CD4-positive, alpha-beta T cell treated with Interleukin-21 for 1 hour (primary cell): ENCODE measurements at regions not wholly inside any gene's neighbourhood (a gene's known extent, or its start where the extent isn't known, plus 50 kb on each side); places are given as distances from the start of the nearest gene placed in this dataset.
"Not testable (repeated sequence)": the region's sequence is repeated elsewhere in the genome, so short reads cannot be mapped to it uniquely, and the experiment has no call there.

Experiments
- DNase-seq: peaks from one replicate; pipeline ENCODE4 v3.0.0-alpha.2; 2020

GRCh38 chr4:141464366-141464765 lies 172.0 kb upstream of the IL15 start:
- DNase-seq = no peak

- DNase-seq = no peak
These were observed 171.2 kb upstream of the IL15 start for GRCh38 chr4:141465171-141465570.

- DNase-seq = no peak
These were observed 169.2 kb upstream of the IL15 start for GRCh38 chr4:141467225-141467624.

DNA sequence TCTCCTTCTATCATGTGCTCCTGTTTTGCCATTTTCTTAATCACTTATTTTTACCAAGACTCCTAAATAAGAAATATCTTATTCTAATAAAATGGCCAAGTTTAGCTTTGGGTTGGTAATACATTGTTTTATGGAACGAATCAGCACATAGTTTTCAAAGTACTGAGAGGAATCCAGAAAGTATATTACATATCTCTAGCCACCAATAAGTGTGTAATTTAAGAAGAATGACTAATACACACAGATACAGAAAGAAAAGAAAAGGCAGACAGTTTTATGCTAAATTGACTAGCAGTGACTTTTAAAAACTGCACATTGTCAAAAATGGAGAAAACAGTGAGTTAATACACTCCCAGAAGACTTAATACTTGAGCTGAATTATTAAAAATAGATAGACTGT lies 167.0 kb upstream of the IL15 start:
- DNase-seq = no peak

DNA sequence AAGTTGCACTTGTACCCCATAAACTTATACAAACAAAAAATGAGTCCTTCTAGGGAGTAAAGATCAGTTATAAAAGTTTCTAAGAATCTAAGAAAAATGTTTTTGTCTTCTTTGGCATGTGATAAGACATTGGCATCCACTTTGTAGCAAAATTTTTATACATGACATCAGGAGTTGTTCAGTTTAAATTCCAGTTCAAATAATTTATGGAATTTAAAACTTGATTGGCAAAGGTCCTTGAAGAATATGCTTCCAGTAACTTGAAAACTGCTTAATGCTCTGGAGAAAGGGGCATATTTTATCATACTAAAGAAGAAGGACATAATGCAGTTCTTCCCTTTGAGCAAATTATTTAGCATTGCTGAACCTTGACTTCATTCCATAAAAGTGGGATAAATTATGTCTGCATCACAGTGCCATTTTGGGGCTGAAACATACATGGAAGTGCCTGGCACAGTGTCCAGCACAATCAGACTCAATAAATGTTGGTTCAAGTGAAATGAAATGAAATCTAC lies 163.3 kb upstream of the IL15 start:
- no peak for DNase-seq

- DNase-seq = no peak
These were observed 162.4 kb upstream of the IL15 start for GRCh38 chr4:141473952-141474351.

- DNase-seq = no peak
These were observed 155.4 kb upstream of the IL15 start for GRCh38 chr4:141480950-141481349.

DNA sequence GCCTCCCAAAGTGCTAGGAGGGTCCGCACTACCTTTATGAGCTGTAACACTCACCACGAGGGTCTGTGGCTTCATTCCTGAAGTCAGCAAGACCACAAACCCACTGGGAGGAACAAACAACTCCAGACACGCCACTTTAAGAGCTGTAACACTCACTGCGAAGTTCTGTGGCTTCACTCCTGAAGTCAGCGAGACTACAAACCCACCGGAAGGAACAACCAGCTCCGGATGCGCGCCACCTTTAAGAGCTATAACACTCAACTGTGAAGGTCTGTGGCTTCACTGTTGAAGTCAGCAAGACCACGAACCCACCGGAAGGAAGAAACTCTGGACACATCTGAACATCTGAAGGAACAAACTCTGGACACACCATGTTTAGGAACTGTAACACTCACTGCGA lies 152.1 kb upstream of the IL15 start:
- not testable (repeated sequence) for DNase-seq

GRCh38 chr4:141486375-141486997 lies 149.9 kb upstream of the IL15 start:
- no peak for DNase-seq

DNA sequence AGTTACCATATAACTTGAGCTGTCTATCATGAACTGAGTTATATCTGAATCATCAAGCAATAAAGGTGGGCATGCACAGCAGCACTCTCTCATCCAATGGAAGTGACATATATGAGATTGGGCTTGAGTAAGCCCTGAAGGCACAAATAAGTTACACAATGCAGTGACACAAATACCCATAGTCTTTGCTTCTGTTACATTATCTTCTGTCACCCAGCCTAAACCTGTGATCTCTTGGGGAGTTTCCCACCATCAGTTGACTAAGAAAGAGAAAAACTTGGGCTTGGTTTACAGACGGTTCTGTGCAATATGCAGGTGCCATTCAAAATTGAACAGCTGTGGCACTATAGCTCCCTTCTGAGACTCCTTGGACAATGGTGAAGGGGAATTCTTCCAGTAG lies 138.8 kb upstream of the IL15 start:
- no peak for DNase-seq

DNA sequence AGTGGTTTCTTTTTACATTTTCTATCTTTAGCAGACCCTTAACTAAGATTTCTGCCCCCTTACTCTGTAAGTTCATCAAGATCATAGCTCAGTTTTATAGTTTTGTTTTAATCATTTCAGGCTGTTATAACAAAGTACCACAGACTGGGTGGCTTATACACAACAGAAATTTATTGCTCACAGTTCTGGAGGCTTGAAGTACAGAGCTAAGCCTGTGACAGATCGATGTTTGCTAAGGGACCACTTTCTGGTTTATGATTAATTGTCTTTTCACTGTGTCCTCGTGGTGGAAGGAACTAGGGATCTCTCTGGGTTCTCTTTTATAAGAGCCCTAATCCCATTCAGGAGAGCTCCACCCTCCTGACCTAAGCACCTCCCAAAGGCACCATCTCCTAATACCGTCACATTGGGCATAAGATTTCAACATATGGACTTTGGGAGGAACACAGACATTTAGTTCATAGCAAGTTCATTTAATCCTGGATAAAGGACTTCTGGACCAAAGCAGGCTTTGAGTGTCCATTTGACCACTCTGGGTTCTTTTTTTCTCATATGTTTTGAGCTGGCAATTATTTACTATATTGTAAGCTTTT lies 137.0 kb upstream of the IL15 start:
- no peak for DNase-seq

DNA sequence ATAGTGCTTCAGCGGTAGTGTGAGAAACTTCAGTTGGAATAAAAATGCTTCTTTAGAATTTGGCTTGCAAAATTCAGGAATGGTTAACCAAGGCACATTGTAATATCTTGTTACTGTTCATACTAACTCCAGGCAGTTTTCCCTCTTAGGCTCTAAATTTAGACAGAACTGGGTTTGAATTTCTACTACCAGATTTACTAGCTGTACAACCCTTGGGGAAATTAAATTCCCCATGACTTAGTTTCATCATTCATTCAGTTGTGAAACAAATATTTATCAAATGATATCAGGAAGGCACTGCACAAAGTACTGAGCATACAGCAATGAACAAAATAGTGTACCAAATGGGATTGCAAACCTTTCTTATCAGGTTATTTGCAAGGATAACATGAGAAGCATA lies 135.0 kb upstream of the IL15 start:
- no peak for DNase-seq

DNA sequence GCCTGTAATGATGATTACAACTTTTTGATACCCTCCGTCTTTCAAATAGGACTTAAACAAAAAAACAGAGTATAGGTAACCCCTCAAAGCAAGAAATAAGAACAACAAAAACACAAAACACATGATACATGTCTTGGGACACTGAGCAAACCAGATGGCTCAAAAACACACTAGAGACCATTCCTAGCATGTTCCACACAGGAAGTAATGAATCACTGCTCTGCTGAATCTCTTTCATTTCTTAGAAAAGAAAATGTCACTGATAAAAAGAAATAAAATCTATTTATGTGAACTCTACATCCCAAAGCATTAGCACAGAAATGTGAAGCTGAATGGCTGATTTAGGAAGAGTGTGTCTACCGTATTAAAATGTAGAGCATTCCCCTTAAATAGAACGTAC lies 134.5 kb upstream of the IL15 start:
- DNase-seq = no peak

DNA sequence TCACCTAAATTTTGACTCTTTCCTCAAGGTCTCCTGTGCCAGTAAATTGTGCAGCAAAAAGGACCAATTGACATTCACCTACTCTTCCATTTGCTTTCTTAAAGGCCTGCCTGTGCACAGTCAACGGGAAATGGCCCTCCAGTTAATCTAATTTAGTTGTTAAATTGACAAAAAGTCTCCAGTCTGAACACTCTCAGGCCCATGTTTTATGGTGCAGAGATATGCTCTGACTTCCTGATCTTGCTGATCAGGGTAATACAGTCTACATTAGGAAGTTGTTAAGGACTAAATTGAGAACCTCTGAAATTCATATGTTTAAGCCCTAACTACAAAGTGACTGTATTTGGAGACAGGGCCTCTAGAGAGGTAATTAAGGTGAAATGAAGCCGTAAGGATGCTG lies 133.6 kb upstream of the IL15 start:
- no peak for DNase-seq

DNA sequence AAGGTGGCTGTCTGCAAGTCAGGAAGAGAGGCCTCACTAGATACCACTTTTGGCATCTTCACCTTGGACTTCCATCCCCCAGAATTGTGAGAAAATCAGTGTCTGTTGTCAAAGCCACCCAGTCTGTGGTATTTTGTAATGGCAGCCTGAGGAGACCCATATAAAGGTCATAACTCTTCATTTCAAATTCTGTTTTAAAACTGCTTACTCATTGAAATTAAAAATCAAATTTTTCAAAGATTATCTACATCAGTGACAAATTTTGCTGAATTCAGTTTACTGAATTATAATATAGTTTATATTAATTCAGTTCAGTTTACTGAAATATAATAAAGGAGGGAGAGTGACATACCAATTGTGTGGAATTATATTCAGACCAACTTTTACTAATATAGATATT lies 133.1 kb upstream of the IL15 start:
- DNase-seq = no peak

DNA sequence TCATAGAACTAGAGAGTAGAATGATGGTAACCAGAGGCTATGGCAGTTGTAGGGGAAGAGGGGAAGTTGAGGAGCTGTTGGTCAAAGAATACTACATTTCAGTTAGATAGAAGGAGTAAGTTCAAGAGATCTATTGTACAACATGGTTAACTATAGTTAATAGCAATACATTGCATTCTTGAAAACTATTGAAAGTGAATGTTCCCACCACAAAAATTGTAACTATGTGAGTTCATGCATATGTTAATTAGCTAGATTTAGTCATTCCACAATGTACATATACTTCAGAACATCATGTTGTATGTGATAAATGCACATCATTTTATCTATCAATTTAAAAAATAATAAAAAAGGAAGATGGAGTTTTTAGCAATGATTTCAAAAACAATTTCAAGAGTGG lies 125.3 kb upstream of the IL15 start:
- DNase-seq = no peak

DNA sequence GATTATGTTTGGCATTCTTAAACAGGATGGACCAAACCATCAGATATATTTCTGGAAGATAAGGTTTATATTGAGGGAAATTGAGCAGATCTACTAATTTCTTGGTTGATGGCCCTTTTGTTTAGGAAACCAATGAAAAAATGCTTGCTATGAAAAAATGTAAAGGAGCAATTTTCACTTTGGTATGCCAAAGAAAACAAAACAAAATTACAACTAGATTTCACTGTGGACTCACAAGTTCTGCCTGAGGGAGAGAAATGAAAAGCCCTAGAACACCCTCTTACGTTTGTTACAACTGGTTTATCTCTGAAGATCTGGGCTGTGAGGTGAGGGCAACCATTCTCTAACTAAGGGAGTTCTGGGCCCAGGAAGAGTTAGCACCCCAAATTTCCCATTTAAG lies 122.5 kb upstream of the IL15 start:
- no peak for DNase-seq

DNA sequence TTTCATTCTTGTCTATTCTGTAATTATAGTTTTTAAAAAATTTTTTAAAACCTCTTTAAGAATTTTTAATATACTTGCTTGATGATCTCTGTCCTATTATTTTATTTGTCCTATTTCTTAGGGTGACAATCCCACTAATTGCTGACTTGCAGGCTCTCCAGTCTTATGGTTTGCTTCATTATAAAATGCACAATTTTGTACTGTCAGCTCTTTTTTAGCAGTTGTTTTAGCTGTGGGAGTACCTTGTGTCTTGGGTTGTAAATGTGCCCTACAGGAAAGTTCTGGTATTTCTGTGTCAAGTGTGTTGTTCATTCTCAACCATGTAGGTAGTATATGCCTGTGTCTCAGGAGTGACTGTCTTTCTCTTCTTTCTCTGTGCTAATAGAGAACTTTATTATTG lies 118.2 kb upstream of the IL15 start:
- DNase-seq = no peak

DNA sequence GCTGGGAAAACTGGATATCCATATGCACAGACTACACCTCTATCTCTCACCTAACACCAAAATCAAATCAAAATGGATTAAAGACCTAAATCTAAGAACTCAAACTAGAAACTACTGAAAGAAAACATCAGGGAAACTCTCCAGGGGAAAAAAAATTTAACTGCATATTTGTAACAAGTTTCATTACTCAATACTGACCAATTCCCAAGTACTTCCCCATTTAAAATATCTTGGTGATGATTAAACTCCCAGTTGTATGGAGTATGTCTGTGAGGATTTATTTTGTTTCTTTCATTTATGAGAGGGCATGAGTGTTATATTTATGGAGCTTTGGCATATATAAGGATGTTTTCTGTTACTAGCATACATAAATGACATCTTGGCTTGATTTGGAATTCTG lies 112.3 kb upstream of the IL15 start:
- DNase-seq = no peak

DNA sequence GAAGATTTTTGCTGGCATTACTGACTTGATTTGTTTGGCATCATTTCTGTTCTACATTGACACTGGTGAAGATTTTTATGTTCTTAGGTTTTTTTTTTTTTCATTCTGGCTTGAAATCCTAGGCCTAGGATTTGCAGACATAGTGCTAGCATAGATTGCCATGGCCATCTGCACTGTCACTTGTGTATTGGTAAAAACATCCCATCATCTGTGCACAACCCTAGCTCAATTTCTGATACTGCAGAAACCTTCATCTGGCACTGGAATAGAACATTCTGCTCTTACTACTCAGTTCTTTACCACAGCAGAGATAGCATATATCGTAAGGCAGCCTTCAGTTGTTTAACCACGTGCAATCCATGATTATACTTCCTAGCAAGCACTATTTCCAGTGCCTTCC lies 111.5 kb upstream of the IL15 start:
- no peak for DNase-seq

GRCh38 chr4:141530627-141531026 lies 105.8 kb upstream of the IL15 start:
- no peak for DNase-seq

- DNase-seq = no peak
These were observed 101.4 kb upstream of the IL15 start for GRCh38 chr4:141534985-141535384.

DNA sequence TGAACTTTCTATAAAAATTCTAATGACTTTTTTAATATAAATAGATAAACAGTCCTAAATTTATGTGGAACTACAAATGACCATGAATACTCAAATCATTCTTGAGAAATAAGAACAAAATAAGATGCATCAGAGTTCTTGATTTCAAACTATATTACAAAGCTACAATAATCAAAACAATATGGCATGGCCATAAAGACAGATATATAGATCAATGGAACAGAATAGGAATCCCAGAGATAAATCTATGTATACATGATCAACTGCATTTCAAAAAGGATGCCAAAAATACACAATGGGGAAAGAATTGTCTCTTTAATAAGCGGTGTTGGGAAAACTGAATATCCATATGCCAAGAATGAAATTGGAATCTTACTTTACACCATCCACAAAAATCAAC lies 98.4 kb upstream of the IL15 start:
- no peak for DNase-seq

- no peak for DNase-seq
These were observed 95.7 kb upstream of the IL15 start for GRCh38 chr4:141540643-141541042.

GRCh38 chr4:141541851-141542250 lies 94.5 kb upstream of the IL15 start:
- DNase-seq = no peak
